ENCODE measurements at regions not wholly inside any gene's neighbourhood (a gene's known extent, or its start where the extent isn't known, plus 50 kb on each side); places are given as distances from the start of the nearest gene placed in this dataset.

DNA sequence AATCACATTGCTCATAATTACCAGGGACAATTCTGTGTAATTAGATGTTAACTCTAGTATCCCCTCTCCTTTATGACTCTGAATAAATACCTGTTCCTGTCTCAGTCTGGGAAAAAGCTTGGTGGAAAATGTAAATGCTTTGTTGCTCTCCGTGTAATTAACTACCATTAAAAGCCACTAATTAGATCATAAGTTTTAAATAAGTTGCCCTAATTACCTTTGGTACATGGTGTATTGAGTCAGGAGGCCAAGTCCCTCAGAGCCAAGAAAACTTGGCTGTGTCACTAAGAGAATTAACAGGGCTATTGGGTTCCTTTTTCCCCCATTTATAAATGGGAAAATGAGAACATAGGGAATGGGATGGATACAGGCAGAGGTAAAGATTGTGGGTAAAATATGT is 617.6 kb downstream of the TLR4 start:
- Histone ChIP-seq H3K4me1 (no peaks in the 10 kb centered on the region), H3K27me3 (no peaks in the 10 kb centered on the region), H3K4me3 (no peak overlapping the region), H3K9me3 (replicated peaks) (no peaks in the 10 kb centered on the region), H3K36me3 (no peaks in the 10 kb centered on the region), H3K27ac (no peak overlapping the region)
- no peak for DNase-seq

DNA sequence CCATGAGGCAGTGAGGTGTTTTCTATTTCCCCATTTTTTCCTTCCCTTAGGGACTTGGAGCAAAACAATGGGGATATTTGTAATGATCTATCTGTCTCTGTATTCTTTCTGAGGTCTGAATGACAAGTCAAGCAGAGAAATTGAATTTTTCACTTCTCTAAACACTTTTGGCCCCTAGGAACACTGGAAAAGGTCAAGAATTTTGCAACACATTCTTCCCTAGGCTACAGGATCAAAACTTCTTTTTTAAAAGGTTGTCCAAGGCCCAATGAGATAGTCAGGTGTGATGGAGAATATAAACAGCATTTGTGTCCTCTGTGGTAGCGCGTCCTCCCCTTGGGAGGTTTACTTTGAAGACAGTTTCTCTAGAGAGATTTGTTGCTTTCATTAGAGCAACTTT is 620.5 kb downstream of the TLR4 start:
- Histone ChIP-seq H3K36me3 (no peaks in the 10 kb centered on the region), H3K9me3 (replicated peaks) (no peaks in the 10 kb centered on the region), H3K27me3 (no peaks in the 10 kb centered on the region), H3K27ac (no peak overlapping the region), H3K4me3 (no peak overlapping the region), H3K4me1 (no peaks in the 10 kb centered on the region)
- DNase-seq: no peak

DNA sequence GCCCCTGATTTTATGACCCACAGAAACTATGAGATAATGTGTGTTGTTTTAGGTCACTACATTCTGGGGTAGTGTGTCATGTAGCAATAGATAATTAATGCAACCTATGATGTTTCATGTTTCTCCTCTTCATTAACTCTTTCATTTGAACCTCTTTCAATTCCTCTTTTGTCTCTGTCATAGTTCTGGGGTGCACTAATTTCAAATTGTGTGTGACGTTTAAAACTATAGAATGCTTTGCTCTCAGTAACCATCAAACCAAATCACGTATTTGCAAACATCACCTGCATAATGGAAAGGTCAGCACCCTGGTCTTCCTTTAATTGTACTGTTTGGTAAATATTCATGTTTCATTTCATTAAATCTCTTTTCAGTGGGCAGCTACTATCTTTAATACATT is 621.6 kb downstream of the TLR4 start:
- H3K27me3 ChIP-seq: no peaks in the 10 kb centered on the region
- DNase-seq: no peak
- H3K9me3 ChIP-seq (replicated peaks): no peaks in the 10 kb centered on the region

DNA sequence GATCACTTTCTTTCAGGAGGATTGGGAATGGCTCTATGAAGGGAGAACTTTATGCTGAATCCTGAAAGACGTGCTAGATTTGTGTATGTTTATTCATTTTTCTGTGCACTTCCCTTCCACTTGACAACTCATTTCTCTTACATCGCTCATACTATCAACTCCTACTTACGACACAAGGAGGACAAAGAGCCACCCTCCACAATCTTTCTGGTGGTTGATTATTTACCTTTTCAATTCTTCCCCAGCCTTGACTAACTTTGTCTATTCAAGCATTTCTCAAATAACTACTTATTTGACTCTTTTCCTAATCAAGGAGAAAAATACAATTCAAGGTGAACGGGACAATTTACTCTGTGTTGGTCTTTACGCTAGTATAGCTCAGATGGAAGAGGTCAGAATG is 622.1 kb downstream of the TLR4 start:
- Histone ChIP-seq H3K36me3 (no peaks in the 10 kb centered on the region), H3K27me3 (no peaks in the 10 kb centered on the region), H3K4me3 (no peak overlapping the region), H3K27ac (no peak overlapping the region), H3K4me1 (no peaks in the 10 kb centered on the region), H3K9me3 (replicated peaks) (no peaks in the 10 kb centered on the region)
- no peak for DNase-seq

More for the DNA sequence above, 621.6 kb downstream of the TLR4 start:
- no peaks in the 10 kb centered on the region for H3K4me1 ChIP-seq
- H3K36me3 ChIP-seq: no peaks in the 10 kb centered on the region
- no peak overlapping the region for H3K27ac ChIP-seq
- no peak overlapping the region for H3K4me3 ChIP-seq

DNA sequence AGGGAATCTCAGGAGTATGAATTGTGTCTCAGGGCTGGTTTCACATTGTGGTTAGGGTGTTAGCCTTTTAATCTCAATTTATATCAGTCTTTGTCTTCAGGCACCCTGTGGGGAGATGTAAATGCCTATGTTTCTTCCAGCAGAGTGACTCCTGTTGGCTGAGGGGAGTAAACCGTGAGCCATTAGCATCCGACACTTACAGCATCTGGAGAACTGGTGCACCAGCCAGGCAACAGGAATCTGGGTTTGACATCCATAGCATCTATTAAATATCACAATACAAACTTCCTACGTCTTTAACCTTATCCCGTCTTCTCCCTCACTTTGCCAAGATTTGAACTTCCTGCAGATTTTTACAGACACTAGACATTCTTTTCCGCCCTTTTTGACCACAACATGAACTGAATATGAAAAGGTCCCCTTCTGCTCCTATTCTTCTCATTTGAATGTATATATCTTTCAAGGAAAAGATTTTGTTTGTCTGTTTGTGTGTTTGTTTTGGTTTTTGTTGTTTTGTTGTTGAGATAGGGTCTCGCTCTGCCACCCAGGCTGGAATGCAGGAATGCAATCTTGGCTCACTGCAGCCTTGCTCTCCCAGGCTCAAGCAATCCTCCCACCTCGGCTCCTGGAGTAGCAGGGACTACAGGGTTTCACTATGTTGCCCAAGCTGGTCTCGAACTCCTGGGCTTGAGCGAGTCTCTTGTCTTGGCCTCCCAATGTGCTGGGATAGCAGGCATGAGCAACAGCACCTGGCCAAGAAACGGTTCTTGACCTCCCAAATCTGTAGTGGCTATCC is 626.2 kb downstream of the TLR4 start:
- Histone ChIP-seq H3K4me3 (no peak overlapping the region), H3K36me3 (no peaks in the 10 kb centered on the region), H3K27ac (no peak overlapping the region), H3K4me1 (no peaks in the 10 kb centered on the region), H3K9me3 (replicated peaks) (no peaks in the 10 kb centered on the region), H3K27me3 (no peaks in the 10 kb centered on the region)
- DNase-seq: no peak

DNA sequence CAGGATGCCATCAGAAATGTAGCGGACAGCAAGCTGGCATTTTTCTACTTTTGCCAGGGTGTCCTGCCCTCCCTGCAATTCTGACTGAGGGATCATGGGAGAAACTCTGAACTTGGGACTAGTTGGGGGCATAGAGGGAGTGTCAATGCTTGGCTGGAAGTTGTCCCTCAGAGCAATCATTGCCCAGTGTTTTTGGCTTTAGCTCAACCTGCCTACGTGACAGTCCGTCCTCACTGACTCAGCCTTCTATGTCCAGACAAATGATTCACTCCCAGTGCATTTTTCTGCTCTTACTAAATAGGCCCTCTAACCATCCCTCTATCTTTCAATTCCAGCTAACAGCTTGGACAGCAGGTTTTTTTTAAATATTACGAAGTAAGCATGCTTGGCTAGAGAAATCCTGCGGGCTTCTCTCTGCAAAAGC is 627.4 kb downstream of the TLR4 start:
- Histone ChIP-seq H3K36me3 (no peaks in the 10 kb centered on the region), H3K4me3 (no peak overlapping the region), H3K9me3 (replicated peaks) (no peaks in the 10 kb centered on the region), H3K4me1 (no peaks in the 10 kb centered on the region), H3K27ac (no peak overlapping the region), H3K27me3 (no peaks in the 10 kb centered on the region)
- no peak for DNase-seq

DNA sequence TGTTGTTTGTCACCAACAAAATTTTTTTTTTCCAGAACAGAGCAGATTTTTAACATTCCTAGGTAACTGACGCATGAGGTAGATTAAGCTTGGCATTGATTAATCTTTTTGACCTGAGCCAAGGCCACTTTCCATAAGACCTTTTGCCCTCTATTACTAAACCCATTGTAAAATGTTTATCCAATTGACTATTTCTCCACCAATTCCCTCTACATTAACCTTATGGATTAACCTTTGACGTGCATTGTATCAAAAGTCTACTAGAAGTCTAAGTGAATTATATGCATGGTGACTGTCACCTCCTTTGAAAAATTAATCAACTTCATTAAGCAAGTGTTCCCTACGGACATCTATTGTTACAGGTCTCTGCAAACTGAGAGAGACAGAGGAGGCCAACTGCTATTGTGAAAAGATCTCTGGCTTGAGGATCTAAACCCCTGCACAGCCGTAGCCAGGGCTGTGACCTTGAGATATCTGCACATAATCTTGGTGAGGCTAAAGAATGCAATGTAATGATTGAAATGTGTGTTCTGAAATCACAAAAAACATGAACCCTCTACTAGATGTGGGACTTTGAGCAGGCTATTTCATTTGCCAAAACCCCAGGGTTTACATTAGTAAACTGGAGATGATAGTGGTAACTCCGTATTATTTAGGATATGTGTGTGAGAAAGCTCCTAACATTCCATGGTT is 632.2 kb downstream of the TLR4 start:
- no peak for DNase-seq

DNA sequence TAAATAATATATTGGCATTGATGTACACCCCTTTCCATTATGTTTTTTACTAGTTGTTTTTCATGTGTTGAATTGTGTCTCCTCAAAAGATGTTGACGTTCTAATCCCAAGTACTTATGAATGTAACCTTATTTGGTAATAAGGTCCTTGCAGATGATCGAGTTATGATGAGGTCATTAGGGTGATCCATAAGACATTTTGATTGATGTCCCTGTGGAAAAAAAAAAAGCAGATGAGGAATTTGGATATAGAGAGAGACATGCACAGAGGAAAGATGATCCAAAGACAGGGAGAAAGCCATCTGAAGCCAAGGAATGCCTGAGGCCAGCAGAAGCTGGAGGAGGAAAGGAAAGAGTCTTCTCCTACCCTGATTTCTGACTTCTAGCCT is 632.7 kb downstream of the TLR4 start:
- Histone ChIP-seq H3K27me3 (no peaks in the 10 kb centered on the region), H3K36me3 (no peaks in the 10 kb centered on the region), H3K27ac (no peak overlapping the region), H3K4me1 (no peaks in the 10 kb centered on the region), H3K4me3 (no peak overlapping the region), H3K9me3 (replicated peaks) (no peaks in the 10 kb centered on the region)
- no peak for DNase-seq

More for the DNA sequence above, 632.2 kb downstream of the TLR4 start:
- Histone ChIP-seq H3K27ac (no peak overlapping the region), H3K9me3 (replicated peaks) (no peaks in the 10 kb centered on the region), H3K36me3 (no peaks in the 10 kb centered on the region), H3K4me3 (no peak overlapping the region), H3K4me1 (no peaks in the 10 kb centered on the region), H3K27me3 (no peaks in the 10 kb centered on the region)

DNA sequence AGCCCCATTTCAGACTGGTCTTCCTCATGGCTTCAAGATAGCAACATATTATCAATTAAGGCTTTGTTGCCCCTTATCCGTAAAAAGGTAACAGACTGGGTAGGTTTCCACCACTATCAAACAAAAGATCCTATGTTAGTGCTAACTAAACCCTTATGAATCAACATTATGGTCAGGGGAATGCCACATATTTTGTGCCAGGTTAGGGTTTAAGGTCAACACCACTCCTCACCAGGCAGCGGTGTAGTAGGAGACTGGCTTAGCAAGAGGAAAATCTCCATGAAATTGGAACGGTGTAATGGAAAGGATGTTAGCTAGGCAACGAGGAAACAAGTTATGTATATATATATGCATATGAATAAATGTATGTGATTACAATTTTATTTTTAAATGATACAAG is 655.8 kb downstream of the TLR4 start:
- peaks cover 22% of the 10 kb centered on the region for H3K4me1 ChIP-seq
- peak; percentile 61 to 79 for DNase-seq
- H3K27me3 ChIP-seq: no peaks in the 10 kb centered on the region
- H3K27ac ChIP-seq: peak overlapping the region; percentile 58
- H3K36me3 ChIP-seq: no peaks in the 10 kb centered on the region
- no peak overlapping the region for H3K4me3 ChIP-seq
- no peaks in the 10 kb centered on the region for H3K9me3 ChIP-seq (replicated peaks)

DNA sequence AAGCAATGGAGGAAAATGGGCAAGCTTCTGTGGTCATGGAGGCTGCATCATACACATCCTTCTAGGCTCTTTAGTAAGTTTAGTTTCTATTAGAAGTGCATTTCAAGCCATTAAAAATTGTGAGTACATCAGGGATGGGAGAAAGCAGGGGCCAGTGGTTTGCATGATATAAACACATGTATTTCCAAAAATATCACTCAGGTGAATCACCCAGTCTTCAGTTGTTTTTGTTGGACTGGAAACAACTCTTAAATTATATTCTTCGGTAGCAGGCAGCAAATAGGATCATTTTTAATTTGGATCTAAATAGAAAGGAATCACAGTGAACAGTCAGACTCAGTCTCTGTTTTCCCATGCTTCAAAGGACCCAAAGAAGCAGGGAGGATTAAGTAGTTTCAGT is 657.9 kb downstream of the TLR4 start:
- H3K9me3 ChIP-seq (replicated peaks): no peaks in the 10 kb centered on the region
- H3K36me3 ChIP-seq: no peaks in the 10 kb centered on the region
- H3K4me1 ChIP-seq: peaks cover 22% of the 10 kb centered on the region
- H3K27me3 ChIP-seq: no peaks in the 10 kb centered on the region
- DNase-seq: peak in 1 of 2 experiments; percentile 17
- no peak overlapping the region for H3K4me3 ChIP-seq
- H3K27ac ChIP-seq: peak overlapping the region; percentile 4; the same call in 1 of the 2 replicates

DNA sequence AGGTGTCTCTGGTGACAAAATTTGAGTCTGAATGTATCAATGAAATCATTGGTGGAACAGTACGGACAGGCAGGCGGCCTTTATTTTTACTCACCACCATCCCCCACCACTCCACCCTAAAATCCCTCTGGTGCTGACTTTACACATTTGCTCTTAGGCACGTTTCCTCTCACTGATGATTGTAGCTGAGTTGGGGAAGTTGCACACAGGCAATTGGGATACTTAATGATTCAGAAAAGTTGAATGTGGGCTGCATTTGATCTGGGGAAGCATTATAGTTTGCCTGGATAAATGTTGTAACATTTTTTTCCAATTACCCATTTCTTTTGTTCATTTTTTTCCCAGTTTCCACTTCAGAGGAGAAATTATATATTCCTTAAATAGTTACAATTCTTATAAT is 658.4 kb downstream of the TLR4 start:
- Histone ChIP-seq H3K4me3 (no peak overlapping the region), H3K9me3 (replicated peaks) (no peaks in the 10 kb centered on the region), H3K27ac (peak overlapping the region; percentile 4; the same call in 1 of the 2 replicates), H3K27me3 (no peaks in the 10 kb centered on the region), H3K36me3 (no peaks in the 10 kb centered on the region), H3K4me1 (peaks cover 22% of the 10 kb centered on the region)
- DNase-seq: no peak

DNA sequence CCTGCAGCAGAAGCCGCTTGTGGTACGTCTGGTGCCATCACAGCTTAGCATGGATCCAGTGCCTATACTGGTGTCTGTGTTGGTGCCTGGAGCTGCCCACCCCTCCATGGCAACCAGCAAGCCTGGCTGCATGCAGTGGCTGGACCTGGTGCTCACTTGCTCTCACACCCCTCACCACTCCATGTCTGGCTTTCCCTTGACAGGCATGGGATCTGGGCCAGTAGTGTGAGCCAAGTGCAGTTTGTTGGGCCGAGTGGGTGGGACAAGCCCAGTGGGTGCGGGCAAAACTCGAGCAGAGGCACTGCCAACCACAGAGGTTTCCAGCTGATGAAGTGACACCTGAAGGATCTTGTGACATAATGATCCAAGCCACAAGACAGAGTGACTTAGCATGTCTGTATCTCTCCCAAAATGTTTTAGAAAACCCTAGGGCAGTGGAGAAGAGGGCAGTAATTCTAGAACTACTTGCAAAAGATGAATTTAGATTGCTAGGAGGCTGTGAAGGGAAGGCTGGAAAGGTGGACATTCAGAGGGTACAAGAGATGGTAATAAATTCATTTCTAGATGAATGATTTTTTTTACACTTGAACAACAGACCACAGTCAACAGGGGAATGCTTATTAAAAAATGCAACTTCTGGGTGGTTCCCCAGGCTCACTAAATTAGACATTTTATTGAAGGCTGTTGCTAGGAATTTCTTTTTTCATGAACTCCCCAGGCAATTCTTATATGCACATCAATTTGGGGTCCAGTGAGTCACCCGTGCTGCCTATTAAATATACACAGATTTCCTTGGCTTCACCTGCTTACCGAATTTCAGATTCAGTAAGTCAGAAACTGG is 660.3 kb downstream of the TLR4 start:
- no peak for DNase-seq
- H3K36me3 ChIP-seq: no peaks in the 10 kb centered on the region
- no peak overlapping the region for H3K27ac ChIP-seq
- H3K9me3 ChIP-seq (replicated peaks): no peaks in the 10 kb centered on the region
- H3K4me1 ChIP-seq: peaks cover 19% of the 10 kb centered on the region
- H3K27me3 ChIP-seq: no peaks in the 10 kb centered on the region
- H3K4me3 ChIP-seq: no peak overlapping the region

DNA sequence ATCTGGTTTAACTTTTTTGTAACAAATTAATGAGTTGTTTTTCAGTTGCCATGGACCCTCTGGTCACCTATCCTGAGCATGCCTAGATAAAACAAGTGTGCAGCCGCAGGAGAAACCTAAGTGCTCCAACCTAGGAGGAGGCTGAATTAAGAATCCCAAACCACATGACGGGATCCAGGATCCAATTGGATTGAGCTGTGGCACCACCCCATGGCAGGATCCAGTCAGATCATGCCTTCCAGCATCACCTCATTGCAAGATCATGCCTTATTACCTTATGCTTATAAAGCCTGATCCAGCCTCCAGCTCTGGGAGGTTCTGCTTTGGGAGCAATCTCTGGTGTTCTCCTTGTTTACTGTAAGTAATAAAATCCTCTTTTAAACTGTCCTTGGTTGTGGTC is 662.0 kb downstream of the TLR4 start:
- H3K27me3 ChIP-seq: no peaks in the 10 kb centered on the region
- H3K36me3 ChIP-seq: no peaks in the 10 kb centered on the region
- no peak overlapping the region for H3K4me3 ChIP-seq
- H3K27ac ChIP-seq: no peak overlapping the region
- H3K9me3 ChIP-seq (replicated peaks): no peaks in the 10 kb centered on the region
- H3K4me1 ChIP-seq: peaks cover 7% of the 10 kb centered on the region; the same call in 1 of the 2 replicates
- DNase-seq: no peak

DNA sequence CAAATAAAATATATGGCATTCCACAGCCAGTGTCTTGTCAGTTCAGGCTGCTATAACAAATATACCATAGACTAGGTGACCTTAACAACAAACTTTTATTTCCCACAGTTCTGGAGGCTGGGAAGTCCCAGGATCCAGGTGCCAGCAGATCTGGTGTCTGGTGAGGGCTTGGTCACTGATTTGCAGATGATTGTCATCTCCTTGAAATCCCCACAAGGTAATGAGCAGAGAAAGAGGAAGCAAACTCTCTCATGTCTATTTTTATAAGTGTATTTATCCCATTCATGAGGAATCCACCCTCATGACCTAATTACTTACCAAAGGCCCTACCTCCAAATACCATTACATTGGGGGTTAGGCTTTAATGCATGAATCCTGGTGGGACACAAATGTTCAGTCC is 663.2 kb downstream of the TLR4 start:
- Histone ChIP-seq H3K9me3 (replicated peaks) (no peaks in the 10 kb centered on the region), H3K27me3 (no peaks in the 10 kb centered on the region), H3K27ac (no peak overlapping the region), H3K36me3 (no peaks in the 10 kb centered on the region), H3K4me1 (peaks cover under 1% of the 10 kb centered on the region; the same call in 1 of the 2 replicates), H3K4me3 (no peak overlapping the region)
- no peak for DNase-seq

DNA sequence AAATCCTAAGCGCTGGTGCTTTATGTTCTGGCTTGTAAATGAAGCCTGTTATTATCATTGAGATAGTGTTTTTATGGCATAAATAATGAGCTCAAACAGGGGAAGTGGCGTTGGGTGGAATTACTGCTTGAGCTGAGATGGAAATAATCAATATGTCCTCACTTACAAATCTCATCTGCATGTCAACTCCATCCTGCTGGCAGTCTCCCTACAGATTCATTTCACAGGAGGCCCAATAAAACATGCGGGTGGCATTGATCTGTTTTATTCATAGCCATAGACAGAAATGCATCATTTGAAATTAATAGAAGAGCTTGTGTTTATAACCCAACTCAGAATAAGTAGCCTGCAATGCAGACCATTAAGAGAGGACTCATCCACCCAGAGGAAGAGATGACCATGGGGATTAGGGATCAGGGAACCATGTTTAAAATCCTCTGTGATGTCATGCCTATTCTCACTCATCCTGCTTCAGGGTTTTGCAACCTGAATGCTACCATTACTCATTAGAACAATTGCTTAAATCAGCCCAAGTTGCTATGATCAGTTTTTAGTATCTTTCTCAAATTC is 680.4 kb downstream of the TLR4 start:
- no peak for DNase-seq
- no peaks in the 10 kb centered on the region for H3K4me1 ChIP-seq
- no peak overlapping the region for H3K4me3 ChIP-seq
- no peaks in the 10 kb centered on the region for H3K27me3 ChIP-seq
- H3K27ac ChIP-seq: no peak overlapping the region
- no peaks in the 10 kb centered on the region for H3K36me3 ChIP-seq
- H3K9me3 ChIP-seq (replicated peaks): no peaks in the 10 kb centered on the region
